ENCODE measurements at regions not wholly inside any gene's neighbourhood (a gene's known extent, or its start where the extent isn't known, plus 50 kb on each side); places are given as distances from the start of the nearest gene placed in this dataset.
"Not testable (repeated sequence)": the region's sequence is repeated elsewhere in the genome, so short reads cannot be mapped to it uniquely, and the experiment has no call there.

DNA sequence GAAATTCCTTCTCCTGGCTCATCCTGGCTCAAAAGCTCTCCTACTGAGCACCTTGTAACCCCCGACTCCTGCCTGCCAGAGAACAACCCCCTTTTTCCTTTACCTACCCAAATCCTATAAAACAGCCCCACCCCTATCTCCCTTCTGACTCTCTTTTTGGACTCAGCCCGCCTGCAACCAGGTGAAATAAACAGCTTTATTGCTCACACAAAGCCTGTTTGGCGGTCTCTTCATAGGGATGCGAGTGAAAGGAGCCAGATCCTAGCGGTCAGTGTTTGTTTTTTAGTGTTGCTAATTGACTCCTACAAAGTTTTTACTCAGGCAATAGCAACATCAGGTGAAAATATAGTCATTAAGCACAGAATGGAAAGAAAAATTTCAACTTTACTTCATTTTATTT lies 592.3 kb upstream of the AADAT start:
- not testable (repeated sequence) for TF ChIP-seq ZNF274 (IDR thresholded peaks at IDR 0.05; ENCODE audit: low read depth, low read length); YY1 (IDR thresholded peaks at IDR 0.05; ENCODE audit: insufficient read depth, insufficient read length); SUZ12 (IDR thresholded peaks at IDR 0.05; ENCODE audit: extremely low read depth, insufficient read depth, insufficient read length)

Measured in NT2/D1 (cell line).